GM12878 (cell line): ENCODE measurements at regions not wholly inside any gene's neighbourhood (a gene's known extent, or its start where the extent isn't known, plus 50 kb on each side); places are given as distances from the start of the nearest gene placed in this dataset.

Source experiments
- ATAC-seq: fragments of 200-7000 bp; cut with Tn5 transposase; 3 replicates; pipeline ENCODE4 v1.9.1; 2020; ENCODE audit warnings: mild to moderate bottlenecking, moderate library complexity
- BruUV-seq: library from RNA; stranded (reverse); fragments of 400-500 nt; replicated peaks from 2 replicates; lab custom pipeline; 2021; lab: Mats Ljungman, UMichigan
- CTCF ChIA-PET: fragments of 300-600 bp; sonication (Branson Sonifier 250); formaldehyde crosslinking; extraction: SDS; loops from one replicate; lab custom pipeline; 2021; ENCODE audit warnings: inconsistent platforms; lab: Yijun Ruan, JAX
- POLR2A ChIA-PET: fragments of 350-600 bp; formaldehyde crosslinking; extraction: SDS; loops from one replicate; lab custom pipeline; 2021; ENCODE audit warnings: inconsistent platforms; lab: Charles Lee
- RAD21 ChIA-PET: fragments of 300-600 bp; sonication (Branson Sonifier 250); formaldehyde crosslinking; loops from one replicate; lab custom pipeline; 2023; ENCODE audit warnings: antibody characterized with exemption; ENCODE audit not compliant: unreplicated experiment; lab: Charles Lee
- SMC1A ChIA-PET: fragments of 300-600 bp; sonication (Branson Sonifier 250); formaldehyde crosslinking; loops from one replicate; lab custom pipeline; 2023; ENCODE audit not compliant: unreplicated experiment, uncharacterized antibody; lab: Charles Lee
- DNase-seq: peaks from one replicate; pipeline ENCODE4 v3.0.0-alpha.2; 2011; ENCODE audit warnings: low read depth, low spot score
- FAIRE-seq: peaks from 3 replicates; lab custom pipeline; 2011; peaks lifted over from hg19 to GRCh38; lab: Jason Lieb, UNC
- H2AFZ ChIP-seq: 2 replicates; pipeline ENCODE4 v1.6.0; 2011; ENCODE audit warnings: low read depth, low read length, control low read depth; ENCODE audit not compliant: control insufficient read depth
- H3K27ac ChIP-seq: 2 replicates; pipeline ENCODE4 v1.5.1; 2011; ENCODE audit warnings: control low read depth; ENCODE audit not compliant: control insufficient read depth, insufficient read depth
- H3K27me3 ChIP-seq, 2 experiments: replicated peaks in 1 of 2; 2 replicates each; pipeline versions ENCODE4 v1.6.0 to v1.6.1; 2011; ENCODE audit warnings: low read length in 1 of 2; ENCODE audit not compliant: control insufficient read depth in 2 of 2, insufficient read depth in 2 of 2
- H3K36me3 ChIP-seq, 2 experiments: 2 replicates each; pipeline ENCODE4 v1.5.1; 2011; ENCODE audit warnings: low read length in 1 of 2; ENCODE audit not compliant: control insufficient read depth in 2 of 2, insufficient read depth in 2 of 2
- H3K4me1 ChIP-seq: 2 replicates; pipeline ENCODE4 v1.6.1; 2011; ENCODE audit warnings: mild to moderate bottlenecking, low read length, moderate library complexity, mixed read lengths; ENCODE audit not compliant: control insufficient read depth, insufficient read depth
- H3K4me2 ChIP-seq: 2 replicates; pipeline ENCODE4 v1.6.0; 2011; ENCODE audit warnings: control low read depth; ENCODE audit not compliant: control insufficient read depth, insufficient read depth
- H3K4me3 ChIP-seq: fragments of 200-600 bp; sonication (generic); 2 replicates; pipeline ENCODE4 v1.5.1; 2016
- H3K79me2 ChIP-seq: 2 replicates; pipeline ENCODE4 v1.6.0; 2011; ENCODE audit warnings: low read length; ENCODE audit not compliant: control insufficient read depth, insufficient read depth
- H3K9ac ChIP-seq: 2 replicates; pipeline ENCODE4 v1.8.0; 2011; ENCODE audit warnings: low read length, control low read depth, mixed read lengths; ENCODE audit not compliant: control insufficient read depth, insufficient read depth
- H3K9me3 ChIP-seq: replicated peaks from 3 replicates; pipeline ENCODE4 v1.5.1; 2011; ENCODE audit warnings: mild to moderate bottlenecking, low read length; ENCODE audit not compliant: control insufficient read depth, insufficient read depth
- H4K20me1 ChIP-seq: 2 replicates; pipeline ENCODE4 v1.6.0; 2011; ENCODE audit not compliant: control insufficient read depth, insufficient read depth
- DPF2 ChIP-seq: fragments of 450-650 bp; IDR thresholded peaks from 2 replicates; pipeline ENCODE4 v1.6.1; 2017; ENCODE audit warnings: mild to moderate bottlenecking
- EED ChIP-seq: sonication (generic); IDR thresholded peaks from 2 replicates; pipeline ENCODE4 v1.6.1; 2016; ENCODE audit warnings: antibody characterized with exemption, low read depth
- FOXK2 ChIP-seq: fragments of 450-650 bp; IDR thresholded peaks from 2 replicates; pipeline ENCODE4 v1.6.1; 2017; ENCODE audit warnings: mild to moderate bottlenecking, moderate library complexity
- GABPA ChIP-seq: IDR thresholded peaks from 2 replicates; pipeline ENCODE4 v1.6.1; 2014; ENCODE audit warnings: antibody characterized with exemption, low read depth, mild to moderate bottlenecking, inconsistent platforms
- KLF5 ChIP-seq: fragments of 450-650 bp; IDR thresholded peaks from 2 replicates; pipeline ENCODE4 v1.6.1; 2014; ENCODE audit warnings: mild to moderate bottlenecking; ENCODE audit not compliant: partially characterized antibody
- MTA2 ChIP-seq: fragments of 450-650 bp; IDR thresholded peaks from 2 replicates; pipeline ENCODE4 v1.6.1; 2016; ENCODE audit warnings: low read depth, mild to moderate bottlenecking, moderate library complexity
- NRF1 ChIP-seq: conservative IDR thresholded peaks from 2 replicates; pipeline ENCODE4 v1.6.1; 2011; ENCODE audit warnings: mild to moderate bottlenecking, low read depth, low read length, improper control_type of control experiment
- PAX8 ChIP-seq: fragments of 450-650 bp; IDR thresholded peaks from 2 replicates; pipeline ENCODE4 v1.6.1; 2017; ENCODE audit warnings: mild to moderate bottlenecking, moderate library complexity
- POLR2AphosphoS5 ChIP-seq: IDR thresholded peaks from 2 replicates; pipeline ENCODE4 v1.6.1; 2011; ENCODE audit warnings: mild to moderate bottlenecking, low read length, inconsistent platforms
- SPI1 ChIP-seq: IDR thresholded peaks from 2 replicates; pipeline ENCODE4 v1.6.1; 2011; ENCODE audit warnings: low read depth, mild to moderate bottlenecking, low read length, moderate library complexity, borderline replicate concordance; ENCODE audit not compliant: insufficient read depth
- ZNF622 ChIP-seq: fragments of 450-650 bp; IDR thresholded peaks from 2 replicates; pipeline ENCODE4 v1.6.1; 2017; ENCODE audit warnings: mild to moderate bottlenecking, inconsistent platforms
- WGBS: methylation state at CpG from one replicate; pipeline ENCODE4 v1.1.6; 2016; ENCODE audit warnings: low lambda C conversion rate; ENCODE audit not compliant: insufficient replicate concordance, insufficient coverage; ENCODE audit errors: missing lambda C conversion rate; 5-methylcytosine and 5-hydroxymethylcytosine counted together
- in situ Hi-C: fragments of 300-500 bp; cut with MboI; formaldehyde crosslinking; loops from 9 replicates; pipeline ENCODE4 v1.14.3; 2018; ENCODE audit warnings: mixed read lengths
- intact Hi-C: fragments of 100-400 bp; cut with micrococcal nuclease; formaldehyde crosslinking; loops from one replicate; pipeline ENCODE4 v1.14.2; 2022; ENCODE audit not compliant: unreplicated experiment
- TF ChIP-seq, protein P1 (sequence below): IDR thresholded peaks from 2 replicates; pipeline ENCODE4 v1.6.1; 2012; ENCODE audit warnings: low read length, inconsistent platforms
- TF ChIP-seq, protein P2 (sequence below): fragments of 450-650 bp; formaldehyde crosslinking; IDR thresholded peaks from 2 replicates; pipeline ENCODE4 v1.5.0; 2022; ENCODE audit warnings: mild to moderate bottlenecking, missing genetic modification characterization
- TF ChIP-seq, protein P3 (sequence below): IDR thresholded peaks from 2 replicates; pipeline ENCODE4 v1.6.1; 2012; ENCODE audit warnings: low read depth, low read length, improper control_type of control experiment
- TF ChIP-seq, protein P4 (sequence below): fragments of 450-650 bp; IDR thresholded peaks from 2 replicates; pipeline ENCODE4 v1.6.1; 2016; ENCODE audit warnings: mild to moderate bottlenecking, moderate library complexity, borderline replicate concordance

DNA sequence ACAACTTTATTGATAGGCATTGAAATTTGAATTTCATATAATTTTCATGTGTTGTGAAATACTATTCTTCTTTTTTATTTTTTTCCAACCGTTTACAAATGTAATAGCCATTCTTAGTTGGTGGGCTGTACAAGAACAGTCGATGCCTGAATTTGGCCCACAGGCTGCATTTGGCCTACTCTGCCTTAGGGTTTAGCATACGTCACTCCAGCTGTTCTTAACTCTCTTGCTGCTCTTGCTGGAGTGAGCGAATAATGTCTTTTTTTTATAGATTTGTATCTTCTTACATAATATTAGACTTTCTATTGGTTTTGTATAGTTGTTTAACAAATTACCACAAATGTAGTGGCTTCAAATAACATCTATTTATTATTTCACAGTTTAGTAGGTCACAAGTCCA is 163.4 kb upstream of the MKI67 start:
- BruUV-seq, result no TSS peak
- DNase-seq (no peak), FAIRE-seq (no peak), ATAC-seq (no peak)
- ChIA-PET SMC1A (no interaction called here), CTCF (no interaction called here), POLR2A (no interaction called here), RAD21 (no interaction called here)
- no peak overlapping the region for H3K9ac ChIP-seq
- H3K4me3 ChIP-seq, result no peak overlapping the region
- WGBS, result 17% methylated on average over 4 of the region's 4 CpGs
- in situ Hi-C loops, result no loop called here
- no peaks in the 10 kb centered on the region for H3K9me3 ChIP-seq
- no peaks in the 10 kb centered on the region for H3K79me2 ChIP-seq
- no peak overlapping the region for H2AFZ ChIP-seq
- no peaks in the 10 kb centered on the region for H3K36me3 ChIP-seq
- H4K20me1 ChIP-seq, result no peaks in the 10 kb centered on the region
- no peaks in the 10 kb centered on the region for H3K4me1 ChIP-seq
- peaks cover 0 to 4% of the 10 kb centered on the region in 2 experiments; a peak in 3 of 4 replicates for H3K27me3 ChIP-seq
- H3K4me2 ChIP-seq, result no peak overlapping the region
- H3K27ac ChIP-seq, result no peak overlapping the region
- intact Hi-C loops, result no loop called here
- TF ChIP-seq FOXK2, result no peak
- TF ChIP-seq KLF5, result no peak
- TF ChIP-seq, protein P1, sequence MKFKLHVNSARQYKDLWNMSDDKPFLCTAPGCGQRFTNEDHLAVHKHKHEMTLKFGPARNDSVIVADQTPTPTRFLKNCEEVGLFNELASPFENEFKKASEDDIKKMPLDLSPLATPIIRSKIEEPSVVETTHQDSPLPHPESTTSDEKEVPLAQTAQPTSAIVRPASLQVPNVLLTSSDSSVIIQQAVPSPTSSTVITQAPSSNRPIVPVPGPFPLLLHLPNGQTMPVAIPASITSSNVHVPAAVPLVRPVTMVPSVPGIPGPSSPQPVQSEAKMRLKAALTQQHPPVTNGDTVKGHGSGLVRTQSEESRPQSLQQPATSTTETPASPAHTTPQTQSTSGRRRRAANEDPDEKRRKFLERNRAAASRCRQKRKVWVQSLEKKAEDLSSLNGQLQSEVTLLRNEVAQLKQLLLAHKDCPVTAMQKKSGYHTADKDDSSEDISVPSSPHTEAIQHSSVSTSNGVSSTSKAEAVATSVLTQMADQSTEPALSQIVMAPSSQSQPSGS, result no peak
- TF ChIP-seq, protein P2, sequence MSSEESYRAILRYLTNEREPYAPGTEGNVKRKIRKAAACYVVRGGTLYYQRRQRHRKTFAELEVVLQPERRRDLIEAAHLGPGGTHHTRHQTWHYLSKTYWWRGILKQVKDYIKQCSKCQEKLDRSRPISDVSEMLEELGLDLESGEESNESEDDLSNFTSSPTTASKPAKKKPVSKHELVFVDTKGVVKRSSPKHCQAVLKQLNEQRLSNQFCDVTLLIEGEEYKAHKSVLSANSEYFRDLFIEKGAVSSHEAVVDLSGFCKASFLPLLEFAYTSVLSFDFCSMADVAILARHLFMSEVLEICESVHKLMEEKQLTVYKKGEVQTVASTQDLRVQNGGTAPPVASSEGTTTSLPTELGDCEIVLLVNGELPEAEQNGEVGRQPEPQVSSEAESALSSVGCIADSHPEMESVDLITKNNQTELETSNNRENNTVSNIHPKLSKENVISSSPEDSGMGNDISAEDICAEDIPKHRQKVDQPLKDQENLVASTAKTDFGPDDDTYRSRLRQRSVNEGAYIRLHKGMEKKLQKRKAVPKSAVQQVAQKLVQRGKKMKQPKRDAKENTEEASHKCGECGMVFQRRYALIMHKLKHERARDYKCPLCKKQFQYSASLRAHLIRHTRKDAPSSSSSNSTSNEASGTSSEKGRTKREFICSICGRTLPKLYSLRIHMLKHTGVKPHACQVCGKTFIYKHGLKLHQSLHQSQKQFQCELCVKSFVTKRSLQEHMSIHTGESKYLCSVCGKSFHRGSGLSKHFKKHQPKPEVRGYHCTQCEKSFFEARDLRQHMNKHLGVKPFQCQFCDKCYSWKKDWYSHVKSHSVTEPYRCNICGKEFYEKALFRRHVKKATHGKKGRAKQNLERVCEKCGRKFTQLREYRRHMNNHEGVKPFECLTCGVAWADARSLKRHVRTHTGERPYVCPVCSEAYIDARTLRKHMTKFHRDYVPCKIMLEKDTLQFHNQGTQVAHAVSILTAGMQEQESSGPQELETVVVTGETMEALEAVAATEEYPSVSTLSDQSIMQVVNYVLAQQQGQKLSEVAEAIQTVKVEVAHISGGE (CRISPR knock-in tag), result no peak
- TF ChIP-seq DPF2, result no peak
- TF ChIP-seq GABPA, result no peak
- no peak for TF ChIP-seq PAX8
- no peak for TF ChIP-seq NRF1
- no peak for TF ChIP-seq POLR2AphosphoS5
- TF ChIP-seq, protein P3, sequence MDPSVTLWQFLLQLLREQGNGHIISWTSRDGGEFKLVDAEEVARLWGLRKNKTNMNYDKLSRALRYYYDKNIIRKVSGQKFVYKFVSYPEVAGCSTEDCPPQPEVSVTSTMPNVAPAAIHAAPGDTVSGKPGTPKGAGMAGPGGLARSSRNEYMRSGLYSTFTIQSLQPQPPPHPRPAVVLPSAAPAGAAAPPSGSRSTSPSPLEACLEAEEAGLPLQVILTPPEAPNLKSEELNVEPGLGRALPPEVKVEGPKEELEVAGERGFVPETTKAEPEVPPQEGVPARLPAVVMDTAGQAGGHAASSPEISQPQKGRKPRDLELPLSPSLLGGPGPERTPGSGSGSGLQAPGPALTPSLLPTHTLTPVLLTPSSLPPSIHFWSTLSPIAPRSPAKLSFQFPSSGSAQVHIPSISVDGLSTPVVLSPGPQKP, result no peak
- TF ChIP-seq EED, result no peak
- no peak for TF ChIP-seq SPI1
- TF ChIP-seq, protein P4, sequence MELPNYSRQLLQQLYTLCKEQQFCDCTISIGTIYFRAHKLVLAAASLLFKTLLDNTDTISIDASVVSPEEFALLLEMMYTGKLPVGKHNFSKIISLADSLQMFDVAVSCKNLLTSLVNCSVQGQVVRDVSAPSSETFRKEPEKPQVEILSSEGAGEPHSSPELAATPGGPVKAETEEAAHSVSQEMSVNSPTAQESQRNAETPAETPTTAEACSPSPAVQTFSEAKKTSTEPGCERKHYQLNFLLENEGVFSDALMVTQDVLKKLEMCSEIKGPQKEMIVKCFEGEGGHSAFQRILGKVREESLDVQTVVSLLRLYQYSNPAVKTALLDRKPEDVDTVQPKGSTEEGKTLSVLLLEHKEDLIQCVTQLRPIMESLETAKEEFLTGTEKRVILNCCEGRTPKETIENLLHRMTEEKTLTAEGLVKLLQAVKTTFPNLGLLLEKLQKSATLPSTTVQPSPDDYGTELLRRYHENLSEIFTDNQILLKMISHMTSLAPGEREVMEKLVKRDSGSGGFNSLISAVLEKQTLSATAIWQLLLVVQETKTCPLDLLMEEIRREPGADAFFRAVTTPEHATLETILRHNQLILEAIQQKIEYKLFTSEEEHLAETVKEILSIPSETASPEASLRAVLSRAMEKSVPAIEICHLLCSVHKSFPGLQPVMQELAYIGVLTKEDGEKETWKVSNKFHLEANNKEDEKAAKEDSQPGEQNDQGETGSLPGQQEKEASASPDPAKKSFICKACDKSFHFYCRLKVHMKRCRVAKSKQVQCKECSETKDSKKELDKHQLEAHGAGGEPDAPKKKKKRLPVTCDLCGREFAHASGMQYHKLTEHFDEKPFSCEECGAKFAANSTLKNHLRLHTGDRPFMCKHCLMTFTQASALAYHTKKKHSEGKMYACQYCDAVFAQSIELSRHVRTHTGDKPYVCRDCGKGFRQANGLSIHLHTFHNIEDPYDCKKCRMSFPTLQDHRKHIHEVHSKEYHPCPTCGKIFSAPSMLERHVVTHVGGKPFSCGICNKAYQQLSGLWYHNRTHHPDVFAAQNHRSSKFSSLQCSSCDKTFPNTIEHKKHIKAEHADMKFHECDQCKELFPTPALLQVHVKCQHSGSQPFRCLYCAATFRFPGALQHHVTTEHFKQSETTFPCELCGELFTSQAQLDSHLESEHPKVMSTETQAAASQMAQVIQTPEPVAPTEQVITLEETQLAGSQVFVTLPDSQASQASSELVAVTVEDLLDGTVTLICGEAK, result no peak
- no peak for TF ChIP-seq ZNF622
- TF ChIP-seq MTA2, result no peak
